SK-N-SH treated with all-trans-retinoic acid at 6 μM for 48 hours (cell line): ENCODE measurements at regions not wholly inside any gene's neighbourhood (a gene's known extent, or its start where the extent isn't known, plus 50 kb on each side); places are given as distances from the start of the nearest gene placed in this dataset.

Experiments
- ARNTL ChIP-seq: fragments of 450-650 bp; formaldehyde crosslinking; IDR thresholded peaks from 2 replicates; pipeline ENCODE4 v1.5.0; 2020; ENCODE audit warnings: low read depth, mild to moderate bottlenecking, moderate library complexity, borderline replicate concordance
- BACH2 ChIP-seq: fragments of 250-450 bp; sonication (Bioruptor Pico); IDR thresholded peaks from 2 replicates; pipeline ENCODE4 v1.9.0; 2021; ENCODE audit warnings: mild to moderate bottlenecking, borderline replicate concordance
- CSRNP3 ChIP-seq: fragments of 250-450 bp; sonication (Bioruptor Pico); IDR thresholded peaks from 2 replicates; pipeline ENCODE4 v1.5.1; 2021; ENCODE audit warnings: mild to moderate bottlenecking, moderate library complexity
- GLIS3 ChIP-seq: fragments of 250-450 bp; sonication (Bioruptor Pico); IDR thresholded peaks from 2 replicates; pipeline ENCODE4 v1.5.0; 2020; ENCODE audit warnings: mild to moderate bottlenecking, moderate library complexity
- PATZ1 ChIP-seq: fragments of 250-450 bp; sonication (Bioruptor Pico); IDR thresholded peaks from 2 replicates; pipeline ENCODE4 v1.8.0; 2020; ENCODE audit warnings: mild to moderate bottlenecking, moderate library complexity, borderline replicate concordance
- PPARA ChIP-seq: fragments of 250-450 bp; sonication (Bioruptor Pico); IDR thresholded peaks from 2 replicates; pipeline ENCODE4 v1.5.0; 2020; ENCODE audit warnings: mild to moderate bottlenecking, borderline replicate concordance
- TCF4 ChIP-seq: fragments of 250-450 bp; sonication (Bioruptor Pico); IDR thresholded peaks from 2 replicates; pipeline ENCODE4 v1.8.0; 2021; ENCODE audit warnings: mild to moderate bottlenecking, moderate library complexity, borderline replicate concordance
- TSHZ2 ChIP-seq: fragments of 250-450 bp; sonication (Bioruptor Pico); IDR thresholded peaks from 2 replicates; pipeline ENCODE4 v1.5.0; 2020; ENCODE audit warnings: mild to moderate bottlenecking, moderate library complexity
- ZC3H10 ChIP-seq: fragments of 250-450 bp; sonication (Bioruptor Pico); IDR thresholded peaks from 2 replicates; pipeline ENCODE4 v1.5.1; 2021; ENCODE audit warnings: mild to moderate bottlenecking, moderate library complexity
- ZFP3 ChIP-seq: fragments of 250-450 bp; sonication (Bioruptor Pico); IDR thresholded peaks from 2 replicates; pipeline ENCODE4 v1.5.0; 2020; ENCODE audit warnings: mild to moderate bottlenecking, moderate library complexity
- ZFP30 ChIP-seq: fragments of 450-650 bp; formaldehyde crosslinking; IDR thresholded peaks from 2 replicates; pipeline ENCODE4 v1.5.0; 2022; ENCODE audit warnings: mild to moderate bottlenecking, moderate library complexity
- TF ChIP-seq, protein P1 (sequence below): fragments of 250-450 bp; sonication (Bioruptor Pico); IDR thresholded peaks from 2 replicates; pipeline ENCODE4 v1.5.1; 2020; ENCODE audit warnings: low read depth, mild to moderate bottlenecking, moderate library complexity

GRCh38 chr18:53785811-53786210 is 438.7 kb downstream of the MBD2 start:
- TF ChIP-seq PATZ1 (CRISPR knock-in tag) = no peak
- TF ChIP-seq GLIS3 = no peak
- no peak for TF ChIP-seq BACH2
- TF ChIP-seq, protein P1, sequence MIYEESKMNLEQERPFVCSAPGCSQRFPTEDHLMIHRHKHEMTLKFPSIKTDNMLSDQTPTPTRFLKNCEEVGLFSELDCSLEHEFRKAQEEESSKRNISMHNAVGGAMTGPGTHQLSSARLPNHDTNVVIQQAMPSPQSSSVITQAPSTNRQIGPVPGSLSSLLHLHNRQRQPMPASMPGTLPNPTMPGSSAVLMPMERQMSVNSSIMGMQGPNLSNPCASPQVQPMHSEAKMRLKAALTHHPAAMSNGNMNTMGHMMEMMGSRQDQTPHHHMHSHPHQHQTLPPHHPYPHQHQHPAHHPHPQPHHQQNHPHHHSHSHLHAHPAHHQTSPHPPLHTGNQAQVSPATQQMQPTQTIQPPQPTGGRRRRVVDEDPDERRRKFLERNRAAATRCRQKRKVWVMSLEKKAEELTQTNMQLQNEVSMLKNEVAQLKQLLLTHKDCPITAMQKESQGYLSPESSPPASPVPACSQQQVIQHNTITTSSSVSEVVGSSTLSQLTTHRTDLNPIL (CRISPR knock-in tag) = no peak
- TF ChIP-seq ZFP30 (CRISPR knock-in tag) = no peak
- no peak for TF ChIP-seq PPARA (CRISPR knock-in tag)
- no peak for TF ChIP-seq ZC3H10 (CRISPR knock-in tag)
- TF ChIP-seq ARNTL = no peak
- no peak for TF ChIP-seq ZFP3 (CRISPR knock-in tag)
- TF ChIP-seq TSHZ2 (CRISPR knock-in tag) = no peak
- TF ChIP-seq TCF4 (CRISPR knock-in tag) = no peak
- no peak for TF ChIP-seq CSRNP3 (CRISPR knock-in tag)
